ELR (cell line): ENCODE measurements at regions not wholly inside any gene's neighbourhood (a gene's known extent, or its start where the extent isn't known, plus 50 kb on each side); places are given as distances from the start of the nearest gene placed in this dataset.

Source experiments
- DNase-seq: peaks from one replicate; pipeline ENCODE4 v3.0.0-alpha.2; 2015; ENCODE audit warnings: low read depth

DNA sequence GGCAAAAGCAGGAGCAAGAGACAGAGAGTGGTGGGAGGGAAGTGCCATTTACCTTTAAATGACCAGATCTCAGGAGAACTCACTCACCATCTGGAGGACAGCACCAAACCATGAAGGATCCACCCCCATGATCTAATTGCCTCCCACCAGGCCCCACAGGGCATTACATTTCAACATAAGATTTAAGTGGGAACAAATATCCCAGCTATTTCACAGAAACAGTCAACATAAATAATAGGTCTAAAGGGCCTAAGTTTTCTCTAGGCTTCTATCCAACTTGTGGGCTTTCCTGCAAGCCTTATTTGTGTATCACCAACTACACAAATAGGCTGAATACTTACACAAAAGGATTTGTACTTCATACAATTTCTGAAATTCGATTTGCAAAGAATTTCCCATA is 196.8 kb upstream of the POT1 start:
- DNase-seq, result no peak

DNA sequence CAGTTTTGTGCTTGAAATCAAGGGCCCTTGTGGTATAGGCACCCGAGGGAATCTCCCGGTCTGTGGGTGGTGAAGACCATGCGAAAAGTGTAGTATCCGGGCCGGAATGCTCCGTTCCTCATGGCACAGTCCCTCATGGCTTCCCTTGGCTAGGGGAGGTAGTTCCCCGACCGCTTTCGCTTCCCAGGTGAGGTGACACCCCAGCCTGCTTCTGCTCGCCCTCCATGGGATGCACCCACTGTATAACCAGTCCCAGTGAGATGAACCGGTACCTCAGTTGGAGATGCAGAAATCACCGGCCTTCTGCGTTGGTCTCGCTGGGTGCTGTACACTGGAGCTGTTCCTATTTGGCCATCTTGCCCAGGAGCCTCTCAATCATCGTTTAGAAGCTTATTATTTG is 195.7 kb upstream of the POT1 start:
- no peak for DNase-seq

DNA sequence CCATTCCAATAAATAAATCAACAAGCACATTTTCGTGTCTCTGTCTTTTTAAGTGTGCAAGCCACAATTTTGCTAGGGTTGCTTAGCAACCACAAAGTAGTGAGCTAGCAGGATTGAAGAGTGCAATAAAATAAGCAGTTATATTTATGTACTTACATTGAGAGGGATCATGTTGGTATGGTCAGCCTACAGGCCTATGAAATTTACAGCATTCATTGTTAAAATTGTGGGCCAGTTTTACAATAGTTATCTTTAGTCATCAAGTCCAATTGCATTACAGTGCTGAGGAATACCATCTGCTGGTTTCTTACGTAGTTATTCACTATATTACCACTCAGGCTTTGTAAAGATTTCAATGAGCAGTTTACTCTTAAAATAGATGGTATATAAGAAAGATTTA is 192.5 kb upstream of the POT1 start:
- no peak for DNase-seq

DNA sequence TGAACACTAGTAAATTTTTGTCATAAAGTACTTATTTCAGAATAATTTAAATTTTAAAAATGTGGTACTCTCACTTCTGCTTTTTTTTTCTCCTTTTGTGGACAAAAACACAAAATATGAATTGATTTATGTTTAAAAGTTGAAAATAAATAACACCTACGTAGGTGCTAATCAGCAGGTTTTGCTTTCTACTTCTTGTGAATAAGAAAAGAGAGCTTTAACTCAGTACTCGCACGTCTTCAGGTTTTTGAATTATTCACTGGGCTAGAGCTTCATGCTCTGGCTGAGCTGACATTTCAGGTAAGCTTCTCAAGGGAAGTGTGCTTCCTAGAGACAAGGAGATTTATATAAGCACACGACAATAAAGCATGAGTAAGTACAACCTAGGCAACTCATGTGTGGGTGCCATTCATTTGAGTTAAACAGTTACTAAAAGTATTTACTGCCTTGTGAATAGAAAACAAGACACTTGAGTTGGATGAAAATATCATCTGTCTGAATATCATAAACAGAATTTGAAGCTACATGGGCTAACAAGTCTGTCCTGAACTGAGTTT is 190.0 kb upstream of the POT1 start:
- no peak for DNase-seq

DNA sequence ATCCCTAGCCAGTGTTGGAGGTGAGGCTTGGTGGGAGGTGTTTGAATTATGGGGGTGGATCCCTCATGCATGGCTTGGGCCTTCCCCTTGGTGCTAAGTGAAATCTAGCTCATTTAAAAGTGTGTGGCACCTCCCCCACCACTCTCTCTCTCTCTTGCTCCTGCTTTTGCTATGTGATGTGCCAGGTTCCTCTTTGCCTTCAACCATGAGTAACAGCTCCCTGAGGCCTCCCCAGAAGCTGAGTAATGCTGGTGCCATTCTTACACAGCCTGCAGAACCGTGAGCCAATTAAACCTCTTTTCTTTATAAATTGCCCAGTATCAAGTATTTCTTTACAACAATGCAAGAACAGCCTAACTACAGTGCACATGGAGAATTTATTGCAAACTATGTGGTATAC is 188.8 kb upstream of the POT1 start:
- DNase-seq, result no peak

DNA sequence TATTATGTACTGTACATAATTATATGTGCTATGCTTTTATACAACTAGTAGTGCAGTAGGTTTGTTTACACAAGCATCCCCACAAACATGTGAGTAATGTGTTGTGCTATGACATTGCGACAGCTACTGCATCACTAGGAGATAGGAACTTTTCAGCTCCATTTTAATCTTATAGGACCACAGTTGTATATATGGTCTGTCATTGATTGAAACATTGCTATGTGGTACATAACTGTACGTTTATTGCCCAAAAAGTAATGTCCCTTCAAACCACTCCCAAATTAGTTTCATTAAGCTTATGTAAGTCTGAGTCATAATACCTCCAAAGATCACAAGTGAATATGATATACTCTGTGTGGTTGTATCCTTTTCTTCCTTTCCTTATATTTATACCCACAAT is 183.2 kb upstream of the POT1 start:
- DNase-seq, result no peak

DNA sequence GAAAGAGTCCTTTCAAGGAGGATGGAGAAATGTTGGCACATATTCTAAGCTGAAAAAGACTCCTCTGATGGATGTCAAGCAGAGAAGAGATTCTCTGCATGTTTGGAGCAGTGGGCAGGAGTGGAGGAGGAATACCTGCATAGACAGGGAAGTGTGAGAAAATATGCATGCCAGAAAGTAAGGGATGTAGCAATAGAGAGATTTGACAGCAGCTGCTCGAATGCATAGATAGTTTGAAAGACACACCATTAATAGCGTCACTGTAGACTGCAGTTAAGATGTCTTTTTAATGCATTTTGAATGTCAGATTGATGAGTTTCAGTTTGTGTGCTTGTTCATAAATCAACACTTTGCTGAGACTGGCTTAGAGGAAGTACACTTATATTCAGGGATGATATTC is 169.9 kb upstream of the POT1 start:
- DNase-seq, result no peak

DNA sequence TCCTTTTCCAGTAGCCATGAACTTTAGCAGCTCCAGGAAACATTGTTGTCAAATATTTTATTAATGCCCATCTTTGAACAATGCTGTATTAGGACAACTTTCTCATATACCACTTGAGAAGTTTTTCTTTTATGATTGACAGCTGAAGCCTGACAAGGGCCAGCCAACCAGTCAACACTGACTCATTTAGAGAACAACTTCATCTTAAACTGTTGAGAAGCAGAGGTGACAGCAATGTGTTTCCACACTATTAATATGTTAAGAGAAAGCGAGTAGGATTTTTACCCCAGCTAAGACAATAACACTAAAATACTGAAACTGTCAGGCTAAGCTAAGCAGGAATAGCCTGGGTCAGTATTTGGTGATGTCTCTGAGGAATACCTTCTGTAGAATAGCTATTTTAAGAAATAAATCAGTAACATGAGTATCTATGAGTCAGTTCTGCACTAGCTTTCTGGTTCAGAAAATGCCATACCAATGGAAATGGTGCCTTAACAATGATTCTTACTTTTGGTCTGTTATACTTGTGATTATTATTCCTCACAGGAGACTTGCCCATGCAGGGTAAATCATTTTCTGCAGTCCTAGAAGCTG is 168.8 kb upstream of the POT1 start:
- DNase-seq, result no peak

DNA sequence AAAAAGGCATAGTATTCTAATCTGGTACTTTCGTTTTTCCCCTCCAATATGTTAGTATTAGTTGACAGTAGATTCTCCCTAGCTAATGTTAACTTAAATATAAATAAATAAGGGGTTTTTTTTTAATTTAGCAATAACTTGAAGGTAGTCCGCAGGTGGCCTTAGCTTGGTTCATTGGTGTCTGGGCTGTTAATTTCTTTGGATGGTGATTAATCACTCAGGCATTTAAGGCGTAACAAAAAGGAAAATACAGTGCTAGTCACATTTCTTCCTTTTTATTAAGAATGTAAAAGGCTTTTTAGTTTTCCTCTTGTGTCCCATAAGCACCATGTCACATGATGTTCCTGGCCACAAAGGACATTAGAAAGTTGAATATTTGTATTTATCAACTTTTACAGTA is 161.0 kb upstream of the POT1 start:
- DNase-seq, result peak; percentile 0

DNA sequence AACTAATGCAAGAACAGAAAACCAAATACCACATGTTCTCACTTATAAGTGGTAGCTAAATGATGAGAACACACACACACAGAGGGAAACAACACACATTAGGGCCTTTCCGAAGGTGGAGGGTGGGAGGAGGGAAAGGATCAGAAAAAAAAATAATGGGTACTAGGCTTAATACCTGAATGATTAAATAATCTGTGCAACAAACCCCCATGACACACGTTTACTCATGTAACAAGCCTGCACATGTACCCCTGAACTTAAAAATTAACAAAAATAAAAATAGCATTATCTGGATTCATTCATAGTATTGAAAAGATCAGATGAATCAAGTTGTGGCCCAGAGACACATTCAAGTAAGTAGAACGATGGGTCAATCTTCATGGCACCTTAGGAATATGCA is 159.5 kb upstream of the POT1 start:
- no peak for DNase-seq

DNA sequence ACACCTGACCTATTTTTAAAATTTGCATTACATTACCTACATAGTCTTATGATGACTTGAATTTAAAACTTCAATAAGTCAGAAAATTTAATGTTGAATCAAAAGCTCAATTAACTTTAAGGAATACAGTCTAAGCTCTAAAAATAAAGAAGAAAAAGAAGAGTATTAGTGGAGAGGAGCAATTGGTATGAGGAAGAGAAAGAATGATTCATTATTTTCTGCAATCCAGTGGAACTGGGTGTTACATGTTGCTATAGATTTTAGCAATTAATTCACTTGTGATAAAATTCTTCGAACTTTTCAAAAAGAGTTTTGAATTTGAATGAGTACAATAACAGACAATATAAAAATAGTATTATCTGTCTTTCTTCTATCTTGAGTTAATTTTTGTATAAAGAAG is 158.9 kb upstream of the POT1 start:
- DNase-seq, result no peak

DNA sequence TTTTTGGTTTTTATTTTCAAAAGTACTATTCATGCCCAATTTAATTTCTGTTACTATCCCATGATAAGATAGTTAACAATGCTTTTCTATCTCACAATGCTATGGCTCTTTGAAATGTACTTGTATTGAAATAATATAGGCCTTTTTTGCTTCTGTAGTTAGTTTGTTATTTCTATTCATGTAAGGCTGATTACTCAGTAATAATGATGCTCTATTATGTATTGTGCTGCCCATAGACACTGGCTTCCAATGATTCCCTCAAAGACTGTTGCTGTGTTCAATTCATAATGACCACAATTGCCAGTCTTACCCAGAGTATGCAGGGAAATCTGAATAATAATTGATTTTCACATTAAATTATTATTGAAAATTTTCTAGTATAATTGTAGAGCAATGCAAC is 155.5 kb upstream of the POT1 start:
- DNase-seq, result no peak

DNA sequence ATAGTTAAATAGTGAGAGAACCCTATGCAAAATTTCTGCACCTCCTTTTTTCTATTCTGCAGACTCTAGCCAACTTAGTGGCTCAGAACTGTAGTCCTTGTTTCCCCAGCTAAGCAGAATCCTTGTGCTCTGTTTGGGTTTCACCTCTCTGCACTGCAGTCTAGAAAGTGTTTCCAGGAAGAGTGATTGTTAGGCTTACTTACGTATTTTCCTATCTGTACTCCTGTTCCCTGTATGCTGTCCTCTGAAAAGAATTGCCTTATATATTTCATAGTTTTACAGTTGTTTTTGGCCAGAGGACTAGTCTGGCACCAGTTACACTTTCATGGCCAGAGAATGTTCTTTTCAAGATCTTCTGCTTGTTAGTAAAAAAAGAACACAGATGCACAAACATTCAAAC is 154.6 kb upstream of the POT1 start:
- no peak for DNase-seq

DNA sequence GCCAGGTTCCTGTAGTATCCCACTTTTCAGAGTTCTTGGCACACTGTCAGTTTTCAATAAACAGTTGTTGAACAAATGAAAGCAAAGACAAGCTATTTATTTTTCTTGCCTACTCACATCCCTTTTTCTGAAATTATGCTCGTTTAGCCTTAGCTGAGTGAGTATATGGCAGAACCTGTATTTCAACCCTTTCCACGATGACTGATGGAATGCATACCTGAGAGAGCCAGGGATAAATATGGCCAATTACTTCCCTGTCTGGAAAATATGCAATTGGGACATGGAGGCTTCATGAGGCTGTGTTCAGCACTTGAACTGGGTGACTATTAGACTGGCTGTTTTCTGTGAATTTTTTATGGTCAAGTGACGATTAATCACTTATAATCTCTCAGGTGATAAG is 144.5 kb upstream of the POT1 start:
- DNase-seq, result no peak

DNA sequence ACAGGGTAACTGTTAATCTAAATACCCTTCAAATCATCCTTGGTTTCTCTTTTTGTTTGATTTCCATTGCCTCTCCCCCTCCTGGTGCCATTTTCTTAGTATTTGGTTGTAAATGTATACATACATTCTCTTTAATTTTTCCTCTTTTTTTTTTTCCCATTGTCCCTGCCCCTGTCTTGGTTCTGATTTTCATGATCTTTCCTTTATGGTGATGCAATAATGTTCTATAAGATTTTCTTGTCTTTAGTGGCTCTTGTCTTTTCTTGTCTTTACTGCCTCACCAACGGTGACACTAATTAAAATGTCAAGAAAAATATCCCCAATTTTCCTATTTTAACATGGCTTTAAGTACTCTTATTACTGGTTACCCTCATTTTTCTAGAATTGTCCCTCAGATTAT is 135.9 kb upstream of the POT1 start:
- DNase-seq, result no peak

DNA sequence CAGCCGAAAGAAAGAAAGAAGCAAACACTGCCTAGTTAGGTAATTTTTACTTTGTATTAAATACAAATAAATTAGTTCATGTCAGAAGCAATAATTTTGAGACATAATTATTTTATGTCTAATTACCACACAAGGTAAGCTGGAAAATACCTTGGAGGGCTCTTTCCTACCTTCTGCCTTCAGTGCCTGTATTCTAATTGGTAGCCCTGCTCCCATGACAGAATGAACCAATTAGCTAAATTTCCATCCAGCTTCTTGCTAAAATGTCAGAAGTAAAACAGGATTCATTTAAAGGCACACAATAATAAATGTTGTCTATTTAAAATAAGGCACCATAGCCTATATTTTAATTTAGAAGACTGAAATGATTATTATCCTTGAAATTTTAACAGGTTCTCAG is 135.4 kb upstream of the POT1 start:
- no peak for DNase-seq

DNA sequence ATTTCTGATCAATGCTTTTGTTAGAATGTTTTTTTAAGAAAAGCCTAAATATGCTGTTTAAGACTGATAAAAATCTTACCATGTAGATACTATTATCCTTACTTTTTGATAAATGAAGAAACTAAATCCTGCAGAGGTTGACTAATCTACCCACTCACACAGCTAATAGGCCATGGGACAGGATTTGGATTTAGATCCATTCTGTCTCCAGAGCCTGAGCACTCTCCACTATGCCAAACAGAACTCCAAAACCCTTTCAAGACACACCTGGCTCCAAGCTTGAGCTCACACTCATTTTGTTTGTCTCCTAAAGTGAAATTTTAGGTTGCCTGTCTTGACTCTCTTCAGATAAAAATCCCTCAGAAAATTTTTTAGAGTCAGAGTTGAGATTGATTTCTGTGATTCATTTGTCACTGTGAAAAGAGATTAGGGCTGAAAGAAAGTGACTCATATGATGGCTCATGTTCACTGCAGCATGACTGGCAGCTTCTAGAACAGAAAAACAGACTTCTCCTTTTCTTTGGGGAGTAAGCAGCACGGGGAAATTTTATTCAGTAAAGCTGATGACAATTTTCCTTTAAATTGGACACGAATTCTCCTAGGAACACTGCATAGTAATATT is 132.3 kb upstream of the POT1 start:
- DNase-seq, result peak; percentile 52

DNA sequence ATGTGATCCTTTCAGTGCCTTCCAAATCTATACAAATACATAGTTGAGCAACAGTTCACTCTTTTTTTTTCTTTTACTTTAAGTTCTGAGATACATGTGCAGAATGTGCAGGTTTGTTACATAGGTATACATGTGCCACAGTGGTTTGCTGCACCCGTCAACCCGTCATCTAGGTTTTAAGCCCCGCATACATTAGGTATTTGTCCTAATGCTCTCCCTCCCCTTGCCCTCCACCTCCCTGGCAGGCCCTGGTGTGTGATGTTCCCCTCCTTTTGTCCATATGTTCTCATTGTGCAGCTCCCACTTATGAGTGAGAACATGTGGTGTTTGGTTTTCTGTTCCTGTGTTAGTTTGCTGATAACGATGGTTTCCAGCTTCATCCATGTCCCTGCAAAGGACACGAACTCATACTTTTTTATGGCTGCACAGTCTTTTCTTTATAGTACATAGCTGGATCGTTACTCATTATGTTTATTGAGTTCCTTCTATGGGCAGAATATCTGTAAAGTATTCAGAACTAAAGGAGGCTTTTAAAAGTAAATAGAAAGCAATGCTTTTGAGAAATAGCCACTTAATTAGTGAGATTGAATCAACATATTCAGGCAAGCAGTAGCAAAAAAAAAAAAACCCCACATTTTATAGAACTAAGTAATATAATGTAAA is 131.6 kb upstream of the POT1 start:
- peak; percentile 0 for DNase-seq

DNA sequence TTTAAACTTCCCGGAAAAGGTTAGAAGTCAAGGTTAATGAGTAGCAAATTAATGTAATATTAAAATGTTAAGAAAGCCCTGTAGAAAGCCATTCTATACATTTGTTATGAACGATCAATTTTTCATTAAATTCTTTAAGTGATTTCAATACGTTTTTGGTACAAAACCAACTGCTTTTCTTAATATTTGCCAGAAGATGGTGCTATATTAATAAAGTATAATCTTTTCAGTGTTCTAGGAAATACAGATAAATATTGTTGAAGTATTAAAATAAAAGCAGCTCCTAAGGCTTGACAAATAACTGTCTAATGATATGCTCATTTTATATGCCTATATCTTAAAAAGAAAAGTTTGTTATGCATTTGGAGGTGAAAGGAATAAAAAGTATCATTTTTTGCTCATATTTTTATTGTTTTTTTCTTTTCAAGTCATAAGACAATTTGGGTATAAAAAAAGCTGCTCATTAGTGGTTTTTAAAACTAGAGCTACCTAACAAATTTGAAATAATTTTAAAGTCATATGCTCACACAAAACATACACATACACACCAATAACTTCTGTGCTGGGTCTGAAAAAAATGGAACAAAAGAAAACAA is 130.3 kb upstream of the POT1 start:
- DNase-seq, result peak; percentile 41

DNA sequence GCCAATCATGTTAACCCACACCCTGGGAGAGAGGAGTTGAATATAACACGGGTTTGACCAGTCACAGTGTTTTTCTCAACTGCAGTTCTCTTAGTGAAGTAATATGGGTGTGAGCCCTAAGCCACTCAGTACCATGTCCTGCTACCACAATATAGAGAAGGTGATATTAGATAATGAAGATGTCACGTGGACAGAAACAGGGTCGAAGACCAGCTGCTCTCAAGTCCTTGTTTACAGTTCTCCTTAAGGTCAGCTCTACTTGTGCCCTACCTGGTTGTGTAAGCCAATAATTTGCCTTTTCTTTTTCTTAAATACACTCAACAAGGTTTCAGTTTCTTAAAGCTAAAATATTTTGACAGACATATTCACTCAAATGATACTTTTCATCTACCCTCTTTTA is 128.3 kb upstream of the POT1 start:
- no peak for DNase-seq

DNA sequence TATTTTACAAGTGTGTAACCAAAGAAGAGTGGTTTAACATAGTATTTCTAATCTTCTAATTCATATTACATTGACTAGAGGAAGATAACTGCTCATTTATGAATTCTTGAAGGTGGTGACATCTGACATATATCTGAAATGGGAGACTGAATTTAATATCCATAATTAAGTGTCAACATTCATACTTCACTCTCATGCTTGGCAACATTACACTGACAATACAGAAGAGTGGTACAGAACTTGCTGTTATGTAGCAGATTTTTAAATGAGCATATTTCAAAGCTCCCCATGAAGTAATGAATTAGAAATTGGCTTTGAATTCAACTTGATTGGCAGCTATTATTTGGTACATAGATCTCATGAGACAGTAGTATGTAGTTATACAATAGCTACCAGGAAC is 125.8 kb upstream of the POT1 start:
- no peak for DNase-seq

DNA sequence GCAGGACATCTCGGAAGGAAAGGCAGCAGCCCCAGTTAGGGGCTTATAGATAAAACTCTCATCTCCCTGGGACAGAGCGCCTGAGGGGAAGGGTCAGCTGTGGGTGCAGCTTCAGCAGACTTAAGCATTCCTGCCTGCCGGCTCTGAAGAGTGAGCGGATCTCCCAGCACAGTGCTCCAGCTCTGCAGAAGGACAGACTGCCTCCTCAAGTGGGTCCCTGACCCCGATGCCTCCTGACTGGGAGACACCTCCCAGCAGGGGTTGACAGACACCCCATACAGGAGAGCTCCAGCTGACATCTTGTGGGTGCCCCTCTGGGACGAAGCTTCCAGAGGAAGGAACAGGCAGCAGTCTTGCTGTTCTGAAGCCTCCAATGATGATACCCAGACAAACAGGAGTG is 117.1 kb upstream of the POT1 start:
- no peak for DNase-seq

DNA sequence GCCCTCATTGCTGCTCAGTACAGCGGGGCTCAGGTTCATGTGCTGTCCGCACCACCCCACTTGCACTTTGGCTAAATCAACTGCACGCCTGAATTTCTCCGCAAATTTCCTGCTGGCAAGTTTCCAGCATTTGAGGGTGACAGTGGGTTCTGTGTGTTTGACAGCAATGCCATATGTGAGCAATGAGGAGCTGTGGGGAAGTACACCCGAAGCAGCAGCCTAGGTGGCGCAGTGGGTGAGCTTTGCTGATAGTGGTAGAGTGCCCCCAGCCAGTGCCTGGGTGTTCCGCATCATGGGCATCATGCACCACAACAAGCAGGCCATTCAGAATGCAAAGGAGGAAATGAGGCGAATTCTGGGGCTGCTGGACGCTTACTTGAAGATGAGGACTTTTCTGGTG is 103.9 kb upstream of the POT1 start:
- no peak for DNase-seq
